Loucy (cell line): ENCODE measurements at regions not wholly inside any gene's neighbourhood (a gene's known extent, or its start where the extent isn't known, plus 50 kb on each side); places are given as distances from the start of the nearest gene placed in this dataset.

Source experiments
- H2AFZ ChIP-seq: fragments of 200-600 bp; sonication (generic); 2 replicates; pipeline ENCODE4 v1.6.0; 2016; ENCODE audit warnings: antibody characterized with exemption, mild to moderate bottlenecking, low read length, moderate library complexity
- H3F3A ChIP-seq: fragments of 200-600 bp; 2 replicates; pipeline ENCODE4 v1.6.0; 2016; ENCODE audit warnings: antibody characterized with exemption, low read depth, mild to moderate bottlenecking
- H3K27me3 ChIP-seq: fragments of 200-600 bp; sonication (generic); 2 replicates; pipeline ENCODE4 v1.6.1; 2014; ENCODE audit warnings: low read length, mild to moderate bottlenecking; ENCODE audit not compliant: insufficient read depth, poor library complexity, severe bottlenecking
- H3K36me3 ChIP-seq: fragments of 200-600 bp; sonication (generic); 2 replicates; pipeline ENCODE4 v1.6.1; 2016; ENCODE audit warnings: low read length; ENCODE audit not compliant: insufficient read depth
- H3K4me1 ChIP-seq: fragments of 200-600 bp; sonication (generic); 2 replicates; pipeline ENCODE4 v1.5.1; 2014; ENCODE audit warnings: low read length, mild to moderate bottlenecking; ENCODE audit not compliant: insufficient read depth, poor library complexity, severe bottlenecking
- H3K4me2 ChIP-seq: fragments of 200-600 bp; sonication (generic); 2 replicates; pipeline ENCODE4 v1.6.0; 2014; ENCODE audit warnings: antibody characterized with exemption, low read length, low read depth, mild to moderate bottlenecking; ENCODE audit not compliant: poor library complexity, severe bottlenecking
- H3K4me3 ChIP-seq: fragments of 200-600 bp; sonication (generic); 2 replicates; pipeline ENCODE4 v1.5.1; 2014; ENCODE audit warnings: low read length, mild to moderate bottlenecking, mixed read lengths; ENCODE audit not compliant: poor library complexity, severe bottlenecking
- H3K79me2 ChIP-seq: fragments of 200-600 bp; sonication (generic); 2 replicates; pipeline ENCODE4 v1.6.1; 2014; ENCODE audit warnings: low read length; ENCODE audit not compliant: insufficient read depth
- H3K9ac ChIP-seq: fragments of 200-600 bp; sonication (generic); 2 replicates; pipeline ENCODE4 v1.6.0; 2014; ENCODE audit warnings: mild to moderate bottlenecking, low read depth, low read length, moderate library complexity; ENCODE audit not compliant: poor library complexity, severe bottlenecking
- H3K9me2 ChIP-seq: fragments of 200-600 bp; sonication (generic); replicated peaks from 2 replicates; pipeline ENCODE4 v1.6.1; 2016; ENCODE audit warnings: low read depth, low read length, mixed read lengths
- H3K9me3 ChIP-seq: fragments of 200-600 bp; sonication (generic); 2 replicates; pipeline ENCODE4 v1.6.1; 2014; ENCODE audit warnings: mild to moderate bottlenecking, antibody characterized with exemption, low read length, low read depth; ENCODE audit not compliant: insufficient read depth
- H4K20me1 ChIP-seq: fragments of 200-600 bp; sonication (generic); 2 replicates; pipeline ENCODE4 v1.6.0; 2014; ENCODE audit warnings: antibody characterized with exemption, low read length, mild to moderate bottlenecking; ENCODE audit not compliant: insufficient read depth, poor library complexity, severe bottlenecking
- EZH2phosphoT487 ChIP-seq: fragments of 200-600 bp; IDR thresholded peaks from 2 replicates; pipeline ENCODE4 v1.6.1; 2018; ENCODE audit warnings: antibody characterized with exemption, mild to moderate bottlenecking, moderate library complexity, borderline replicate concordance
- TF ChIP-seq, protein P1 (sequence below): fragments of 200-600 bp; sonication (generic); conservative IDR thresholded peaks from 2 replicates; pipeline ENCODE4 v1.5.1; 2014; ENCODE audit warnings: mild to moderate bottlenecking, antibody characterized with exemption, low read length

DNA sequence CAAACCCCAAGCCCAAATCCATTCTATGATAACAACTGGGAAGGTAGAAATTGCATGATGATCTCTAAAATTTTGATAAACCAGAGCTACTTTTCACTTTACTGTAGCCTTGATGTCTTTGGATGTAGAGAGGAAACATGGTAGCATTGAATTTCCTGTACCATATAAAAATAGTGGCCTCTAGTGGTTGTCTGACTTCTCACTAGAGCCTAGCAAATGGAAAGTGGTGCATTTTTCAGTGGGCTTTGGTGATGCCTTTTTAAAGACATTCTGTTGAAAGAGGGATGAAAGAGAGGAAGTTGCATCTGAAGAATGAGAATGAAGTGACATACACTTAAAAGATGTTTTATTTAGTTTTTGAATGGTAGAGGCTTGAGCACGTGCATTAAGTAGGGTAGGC is 662.2 kb downstream of the XIRP2 start:
- Histone ChIP-seq H4K20me1 (no peaks in the 10 kb centered on the region), H2AFZ (no peak overlapping the region), H3K36me3 (no peaks in the 10 kb centered on the region), H3K9ac (no peak overlapping the region), H3K79me2 (no peaks in the 10 kb centered on the region), H3K9me3 (no peaks in the 10 kb centered on the region), H3K4me3 (no peak overlapping the region), H3K4me1 (no peaks in the 10 kb centered on the region), H3K9me2 (no peaks in the 10 kb centered on the region), H3K27me3 (no peaks in the 10 kb centered on the region), H3K4me2 (no peak overlapping the region), H3F3A (no peaks in the 10 kb centered on the region)
- TF ChIP-seq, protein P1, sequence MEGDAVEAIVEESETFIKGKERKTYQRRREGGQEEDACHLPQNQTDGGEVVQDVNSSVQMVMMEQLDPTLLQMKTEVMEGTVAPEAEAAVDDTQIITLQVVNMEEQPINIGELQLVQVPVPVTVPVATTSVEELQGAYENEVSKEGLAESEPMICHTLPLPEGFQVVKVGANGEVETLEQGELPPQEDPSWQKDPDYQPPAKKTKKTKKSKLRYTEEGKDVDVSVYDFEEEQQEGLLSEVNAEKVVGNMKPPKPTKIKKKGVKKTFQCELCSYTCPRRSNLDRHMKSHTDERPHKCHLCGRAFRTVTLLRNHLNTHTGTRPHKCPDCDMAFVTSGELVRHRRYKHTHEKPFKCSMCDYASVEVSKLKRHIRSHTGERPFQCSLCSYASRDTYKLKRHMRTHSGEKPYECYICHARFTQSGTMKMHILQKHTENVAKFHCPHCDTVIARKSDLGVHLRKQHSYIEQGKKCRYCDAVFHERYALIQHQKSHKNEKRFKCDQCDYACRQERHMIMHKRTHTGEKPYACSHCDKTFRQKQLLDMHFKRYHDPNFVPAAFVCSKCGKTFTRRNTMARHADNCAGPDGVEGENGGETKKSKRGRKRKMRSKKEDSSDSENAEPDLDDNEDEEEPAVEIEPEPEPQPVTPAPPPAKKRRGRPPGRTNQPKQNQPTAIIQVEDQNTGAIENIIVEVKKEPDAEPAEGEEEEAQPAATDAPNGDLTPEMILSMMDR = peak; percentile 68
- TF ChIP-seq EZH2phosphoT487 = no peak

DNA sequence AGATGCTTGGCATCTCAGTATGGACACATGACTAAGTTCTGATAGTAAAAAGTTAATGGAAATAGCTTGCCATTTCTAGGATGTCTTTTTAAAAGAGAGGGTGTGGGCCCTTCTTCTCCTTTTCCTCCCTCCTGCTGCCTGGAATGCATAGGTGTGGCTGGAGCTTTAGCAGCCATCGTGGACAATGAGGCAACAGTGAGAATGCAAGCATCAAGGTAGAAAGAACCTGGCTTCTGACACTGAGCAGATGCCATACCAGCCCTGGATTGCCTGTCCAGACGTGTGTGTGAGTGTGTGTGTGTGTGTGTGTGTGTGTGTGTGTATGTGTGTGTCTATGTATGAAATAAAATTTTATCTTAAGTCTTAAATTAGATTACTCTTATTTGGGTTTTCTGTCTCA is 660.1 kb downstream of the XIRP2 start:
- no peak overlapping the region for H3K4me3 ChIP-seq
- TF ChIP-seq EZH2phosphoT487 = no peak
- TF ChIP-seq, protein P1 = no peak
- no peaks in the 10 kb centered on the region for H3F3A ChIP-seq
- no peaks in the 10 kb centered on the region for H3K4me1 ChIP-seq
- no peak overlapping the region for H3K9ac ChIP-seq
- H2AFZ ChIP-seq = no peak overlapping the region
- no peak overlapping the region for H3K4me2 ChIP-seq
- no peaks in the 10 kb centered on the region for H3K79me2 ChIP-seq
- no peaks in the 10 kb centered on the region for H3K36me3 ChIP-seq
- no peaks in the 10 kb centered on the region for H3K9me3 ChIP-seq
- H3K9me2 ChIP-seq = no peaks in the 10 kb centered on the region
- H4K20me1 ChIP-seq = no peaks in the 10 kb centered on the region
- no peaks in the 10 kb centered on the region for H3K27me3 ChIP-seq

GRCh38 chr2:167544602-167545001 is 656.3 kb downstream of the XIRP2 start:
- Histone ChIP-seq H3K36me3 (no peaks in the 10 kb centered on the region), H3K9me3 (no peaks in the 10 kb centered on the region), H3K79me2 (no peaks in the 10 kb centered on the region), H3K4me3 (no peak overlapping the region), H3K4me2 (no peak overlapping the region), H3K4me1 (no peaks in the 10 kb centered on the region), H3K9ac (no peak overlapping the region), H2AFZ (no peak overlapping the region), H3F3A (no peaks in the 10 kb centered on the region), H3K9me2 (no peaks in the 10 kb centered on the region), H4K20me1 (no peaks in the 10 kb centered on the region), H3K27me3 (no peaks in the 10 kb centered on the region)
- no peak for TF ChIP-seq EZH2phosphoT487
- TF ChIP-seq, protein P1 = no peak
